GM19455 (cell line): ENCODE measurements at regions not wholly inside any gene's neighbourhood (a gene's known extent, or its start where the extent isn't known, plus 50 kb on each side); places are given as distances from the start of the nearest gene placed in this dataset.

Source experiments
- ATAC-seq: cut with Tn5 transposase; IDR thresholded peaks from one replicate; pipeline ENCODE4 v1.9.1; 2021; ENCODE audit not compliant: unreplicated experiment

DNA sequence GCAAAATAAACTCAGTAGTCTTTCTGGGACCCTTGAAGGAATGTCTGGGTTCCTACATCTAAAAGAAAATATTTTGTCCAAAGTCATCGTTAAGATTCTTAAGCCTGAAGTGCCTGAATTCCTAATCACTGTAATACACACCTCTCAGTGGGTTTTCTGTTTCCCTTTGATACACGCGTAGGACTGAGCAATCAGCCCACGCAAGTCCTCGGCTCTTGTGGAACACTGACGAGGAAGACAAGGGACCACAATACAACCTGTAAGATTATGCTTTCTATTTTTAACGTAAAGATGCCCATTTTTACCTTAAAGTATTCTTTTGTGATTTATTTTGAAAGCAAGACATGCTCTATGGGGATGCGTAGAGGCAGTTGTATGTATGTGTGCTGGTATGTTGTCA, 472.8 kb upstream of the CELF2 start:
- no peak for ATAC-seq

DNA sequence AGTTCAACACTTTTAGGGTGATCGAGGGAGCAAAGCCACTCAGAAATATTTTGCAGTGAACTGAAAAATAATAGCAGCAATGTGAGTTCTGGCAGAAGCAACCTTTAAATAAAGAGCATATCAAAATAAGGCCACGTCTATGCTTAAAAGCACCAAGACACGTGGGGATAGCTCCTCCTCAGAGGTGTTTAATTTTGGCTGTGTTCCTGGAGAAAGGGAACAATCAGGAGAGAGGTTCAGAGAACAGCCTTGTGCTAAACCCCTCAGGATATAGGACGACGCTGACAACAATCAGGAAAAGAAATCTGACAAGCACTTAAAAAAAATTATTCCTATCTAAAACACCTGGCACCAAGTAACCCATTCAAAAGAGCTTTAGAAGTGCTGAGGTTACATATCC, 471.9 kb upstream of the CELF2 start:
- no peak for ATAC-seq

DNA sequence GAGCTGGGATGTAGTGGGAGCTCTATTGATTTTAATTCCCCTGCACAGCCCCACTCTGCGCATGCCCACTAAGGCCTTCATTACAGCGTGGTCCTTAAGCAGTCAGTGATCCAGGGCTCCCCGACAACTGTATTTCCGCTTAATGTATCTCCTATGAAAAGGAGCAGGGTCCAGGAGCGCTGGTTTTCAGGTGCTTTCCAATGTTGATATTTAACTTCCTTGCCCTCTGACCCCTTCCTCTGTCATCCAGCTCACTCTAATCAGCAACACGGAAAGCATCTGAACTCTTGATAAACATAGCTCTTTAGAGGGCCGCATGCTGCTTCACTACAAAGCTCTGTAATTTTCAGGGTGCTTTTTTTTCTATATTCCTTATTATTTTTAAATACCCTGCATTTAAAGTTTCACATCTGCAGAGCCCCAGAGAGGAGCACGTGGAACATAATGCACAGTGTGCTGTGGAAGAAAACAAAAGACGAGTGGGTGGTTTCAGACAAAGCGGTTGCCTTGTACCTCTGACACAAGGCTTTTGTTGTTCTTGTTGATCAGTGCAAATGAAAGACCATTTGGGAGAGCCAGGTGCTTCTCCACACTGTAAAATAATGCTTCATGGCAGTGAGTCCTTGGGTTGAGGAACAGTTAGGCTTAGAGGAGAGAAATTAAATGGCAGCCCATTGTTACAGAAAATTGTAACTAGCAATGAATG, 465.9 kb upstream of the CELF2 start:
- no peak for ATAC-seq

- ATAC-seq, result no peak
Observed at GRCh38 chr10:10552948-10553347, 464.7 kb upstream of the CELF2 start.

DNA sequence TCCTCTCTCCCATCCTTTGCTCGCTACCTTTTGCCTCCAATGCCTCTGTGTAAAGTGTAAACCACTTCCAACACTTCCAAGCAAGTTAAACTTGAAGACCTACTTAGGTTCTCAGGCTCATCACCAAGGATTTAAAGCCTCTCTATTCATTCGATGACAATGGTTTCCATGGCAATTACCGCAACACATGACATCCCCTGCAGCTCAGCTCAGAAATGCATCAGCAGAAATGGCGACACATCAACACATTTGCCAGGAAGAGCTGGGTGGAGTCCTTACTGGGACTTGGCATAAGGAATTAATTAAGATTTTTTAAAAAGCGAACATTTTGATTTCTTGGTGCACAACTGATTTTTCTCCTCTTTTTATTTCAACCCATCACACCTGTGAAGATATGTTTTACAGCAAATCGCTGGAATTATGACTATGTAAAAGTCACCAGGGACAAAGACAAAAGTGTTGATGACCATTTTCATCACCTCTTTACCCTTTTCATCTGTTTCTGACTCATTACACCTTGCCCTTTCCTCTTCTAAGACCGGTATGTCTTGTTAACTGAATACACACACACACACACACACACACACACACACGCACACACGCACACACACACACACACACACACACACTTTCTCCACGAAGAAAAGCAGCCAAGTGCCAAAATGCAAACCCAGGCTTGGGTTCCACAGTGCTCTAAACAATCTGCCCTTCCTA, 453.4 kb upstream of the CELF2 start:
- ATAC-seq, result no peak

DNA sequence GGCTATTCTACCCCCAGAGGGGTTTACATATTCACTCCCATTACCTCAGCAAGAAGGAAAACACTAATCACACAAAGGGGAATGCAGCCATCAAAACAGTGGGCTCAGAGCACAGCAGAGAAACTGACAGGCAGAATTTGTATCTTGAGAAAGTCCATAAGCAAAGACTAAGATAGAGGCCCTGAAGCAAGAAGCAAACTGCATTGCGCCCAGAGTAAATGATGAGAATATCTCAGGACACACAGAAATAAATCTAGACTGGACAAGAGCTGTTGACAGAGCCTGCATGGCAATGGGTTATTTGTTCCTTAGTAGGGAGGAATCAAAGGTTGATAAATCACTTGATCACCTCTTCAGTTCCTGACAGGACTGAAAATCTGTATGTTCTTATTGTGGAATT, 440.7 kb upstream of the CELF2 start:
- ATAC-seq, result no peak

GRCh38 chr10:10579709-10580108, 438.0 kb upstream of the CELF2 start:
- ATAC-seq, result no peak

DNA sequence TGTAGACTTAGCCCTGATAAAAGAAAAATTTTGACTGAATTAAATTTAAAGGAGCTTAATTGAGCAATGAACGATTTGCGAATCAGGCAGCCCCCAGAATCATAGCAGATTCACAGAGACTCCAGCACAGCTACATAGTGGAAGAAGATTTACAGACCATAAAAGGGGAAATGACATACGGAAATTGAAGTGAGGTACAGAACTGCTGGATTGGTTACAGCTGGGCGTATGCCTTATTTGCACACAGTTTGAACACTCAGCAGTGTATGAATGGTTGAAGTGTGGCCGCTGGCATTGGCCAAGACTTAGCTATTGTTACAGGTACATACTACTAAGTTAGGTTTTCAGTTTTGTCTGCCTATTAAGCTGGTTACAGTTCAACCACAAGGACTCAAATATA, 433.5 kb upstream of the CELF2 start:
- ATAC-seq, result no peak

- ATAC-seq, result no peak
Observed at GRCh38 chr10:10587744-10588393, 429.8 kb upstream of the CELF2 start.

GRCh38 chr10:10589540-10590303, 427.9 kb upstream of the CELF2 start:
- no peak for ATAC-seq

- ATAC-seq, result no peak
Observed at GRCh38 chr10:10591715-10592341, 425.8 kb upstream of the CELF2 start.

DNA sequence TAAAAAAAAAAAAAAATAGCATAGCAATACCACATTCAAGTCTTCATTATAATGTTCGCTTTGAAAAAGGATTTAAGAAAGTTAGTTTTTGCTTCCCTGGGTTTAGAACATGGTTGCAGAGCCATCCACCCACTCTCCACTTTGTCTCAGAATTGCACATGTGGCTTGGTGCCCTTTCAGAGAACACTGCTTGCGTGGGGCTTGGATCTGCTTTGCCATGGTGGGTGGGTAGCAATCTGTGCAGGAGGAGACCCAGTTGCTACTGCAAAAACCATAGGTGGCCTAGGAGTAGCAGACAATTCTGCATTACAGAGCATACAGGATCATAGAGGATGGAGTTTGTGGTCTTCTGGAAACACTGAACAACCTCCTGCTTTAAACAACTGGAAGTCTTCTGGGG, 421.4 kb upstream of the CELF2 start:
- ATAC-seq, result no peak

DNA sequence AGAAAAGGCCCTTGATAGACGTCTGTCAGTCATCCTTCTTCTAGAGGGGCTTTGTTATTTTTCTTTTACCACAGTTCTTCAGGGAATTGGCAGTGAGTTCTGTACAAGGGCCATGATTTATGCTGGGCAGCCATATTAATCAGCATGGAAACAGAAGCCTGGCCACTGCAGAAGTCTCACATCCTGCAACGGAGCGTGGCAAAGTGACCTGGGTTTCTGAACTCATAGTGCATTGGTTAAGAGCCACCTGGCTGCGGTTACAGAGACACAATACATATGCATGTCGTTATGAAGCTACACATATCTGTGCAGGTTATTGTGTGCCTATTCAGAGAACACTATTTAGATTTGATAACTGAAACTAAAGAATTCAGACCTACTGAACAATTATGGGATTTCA, 419.4 kb upstream of the CELF2 start:
- ATAC-seq, result no peak

DNA sequence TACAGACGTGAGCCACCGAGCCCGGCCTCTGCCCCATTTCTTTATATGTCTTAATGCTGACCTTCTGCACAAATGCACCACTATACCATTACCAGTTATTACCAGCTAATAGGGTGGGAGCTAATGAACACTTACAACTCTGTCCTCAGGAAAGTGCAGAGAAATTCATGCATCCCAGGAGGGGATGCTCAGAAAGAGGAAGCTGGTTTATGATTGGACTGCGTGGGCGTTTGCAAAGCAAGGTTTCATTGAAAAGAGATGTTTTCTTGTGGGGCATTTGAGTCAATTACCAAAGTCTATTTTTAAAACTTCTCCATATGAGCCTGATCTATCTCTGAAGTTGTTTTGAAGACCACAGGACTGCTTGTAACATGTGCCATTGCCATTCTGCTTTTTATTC, 417.7 kb upstream of the CELF2 start:
- no peak for ATAC-seq

DNA sequence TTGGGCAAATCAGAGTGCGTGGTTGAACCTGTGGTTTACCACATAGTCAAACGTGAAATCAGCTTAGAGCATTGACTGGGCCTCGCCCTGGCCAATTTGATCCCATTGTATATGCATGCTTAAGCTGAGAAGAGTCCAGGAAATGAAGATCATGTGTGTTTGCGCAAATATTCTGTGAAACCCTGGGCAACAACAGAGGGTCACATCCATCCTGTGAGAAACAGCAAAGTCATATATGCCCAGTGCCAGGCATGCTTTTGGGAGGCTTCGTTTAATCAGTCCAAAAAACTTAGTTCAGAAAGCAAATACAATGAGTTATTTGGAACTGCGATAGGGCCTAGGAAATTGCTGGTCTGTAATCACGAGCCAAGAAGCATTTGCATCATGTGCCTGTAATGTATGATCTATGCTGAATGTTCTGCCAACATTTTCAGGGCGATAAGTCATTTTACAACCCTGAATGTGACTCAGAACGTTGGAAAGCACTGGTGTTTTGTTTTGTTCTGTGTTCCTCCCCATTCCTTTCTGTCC, 412.1 kb upstream of the CELF2 start:
- no peak for ATAC-seq

DNA sequence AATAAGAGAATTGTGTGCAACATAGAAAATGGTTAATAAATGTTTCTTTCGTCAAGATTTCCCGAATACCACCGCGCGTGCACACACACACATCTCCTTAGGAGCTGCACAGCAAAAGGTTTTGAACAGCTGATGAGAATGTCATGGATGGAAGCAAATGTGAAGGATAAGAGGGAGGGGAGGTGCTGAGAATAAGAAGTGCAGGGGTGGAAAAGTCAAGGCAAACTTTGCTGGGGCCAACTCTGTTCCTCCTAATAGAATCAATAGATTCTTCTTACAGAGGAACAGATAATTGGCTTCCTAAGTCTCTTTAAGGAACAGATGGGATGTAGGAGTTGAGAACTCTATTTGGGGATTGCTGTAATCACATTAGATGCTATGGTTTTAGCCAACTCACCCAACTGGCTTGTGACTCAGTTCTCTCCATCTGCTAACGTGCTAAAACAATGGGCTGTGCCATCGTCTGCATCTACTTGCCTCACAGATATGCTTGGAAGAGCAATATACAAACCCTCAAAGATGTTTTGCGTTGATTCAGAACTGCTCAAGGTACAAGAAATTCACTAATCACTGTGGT, 408.2 kb upstream of the CELF2 start:
- ATAC-seq, result no peak

GRCh38 chr10:10610171-10610570, 407.5 kb upstream of the CELF2 start:
- ATAC-seq, result no peak

- no peak for ATAC-seq
Observed at GRCh38 chr10:10612151-10612550, 405.5 kb upstream of the CELF2 start.

- ATAC-seq, result no peak
Observed at GRCh38 chr10:10613656-10614244, 403.9 kb upstream of the CELF2 start.

- ATAC-seq, result no peak
Observed at GRCh38 chr10:10617686-10618085, 400.0 kb upstream of the CELF2 start.
